ENCODE measurements at regions not wholly inside any gene's neighbourhood (a gene's known extent, or its start where the extent isn't known, plus 50 kb on each side); places are given as distances from the start of the nearest gene placed in this dataset.

DNA sequence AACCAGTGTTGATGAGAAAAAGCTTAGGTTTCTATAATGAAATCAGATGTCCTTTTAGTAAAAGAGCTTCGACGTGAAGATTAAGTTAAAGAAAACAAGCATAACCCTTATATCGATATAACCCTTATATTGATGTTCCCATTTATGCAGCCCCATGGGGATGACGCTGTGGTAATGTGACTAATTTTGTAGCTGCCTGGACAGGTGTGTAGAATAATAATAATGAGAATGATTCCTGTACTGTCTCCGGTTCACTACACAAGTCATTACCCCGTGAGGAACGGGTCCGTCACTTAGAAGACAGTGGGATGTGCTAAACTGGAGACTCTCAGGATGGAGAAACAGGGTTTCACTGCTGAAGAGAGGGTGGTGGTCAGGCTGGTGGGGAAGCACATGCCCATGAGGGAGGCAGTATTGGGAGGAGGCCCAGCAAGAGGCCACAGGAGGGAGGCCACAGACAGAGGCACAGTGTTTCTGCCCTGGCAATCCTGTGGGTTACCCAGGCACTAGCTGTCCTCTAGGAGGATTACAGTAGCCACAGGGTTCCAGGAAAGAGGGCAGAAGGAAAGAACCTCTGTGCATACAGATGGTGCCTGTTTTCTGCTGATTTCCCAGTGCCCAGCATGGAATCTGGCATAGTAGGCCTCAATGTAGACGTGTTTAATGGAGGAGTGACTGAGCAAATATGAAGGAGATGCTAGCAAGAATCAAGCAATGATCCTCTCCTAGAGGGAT is 191.1 kb upstream of the TSC22D2 start:
- TF ChIP-seq POLR2A (IDR thresholded peaks at IDR 0.05) (no peak), POLR2AphosphoS5 (IDR thresholded peaks at IDR 0.05) (no peak)
- TF ChIP-seq, protein P1, sequence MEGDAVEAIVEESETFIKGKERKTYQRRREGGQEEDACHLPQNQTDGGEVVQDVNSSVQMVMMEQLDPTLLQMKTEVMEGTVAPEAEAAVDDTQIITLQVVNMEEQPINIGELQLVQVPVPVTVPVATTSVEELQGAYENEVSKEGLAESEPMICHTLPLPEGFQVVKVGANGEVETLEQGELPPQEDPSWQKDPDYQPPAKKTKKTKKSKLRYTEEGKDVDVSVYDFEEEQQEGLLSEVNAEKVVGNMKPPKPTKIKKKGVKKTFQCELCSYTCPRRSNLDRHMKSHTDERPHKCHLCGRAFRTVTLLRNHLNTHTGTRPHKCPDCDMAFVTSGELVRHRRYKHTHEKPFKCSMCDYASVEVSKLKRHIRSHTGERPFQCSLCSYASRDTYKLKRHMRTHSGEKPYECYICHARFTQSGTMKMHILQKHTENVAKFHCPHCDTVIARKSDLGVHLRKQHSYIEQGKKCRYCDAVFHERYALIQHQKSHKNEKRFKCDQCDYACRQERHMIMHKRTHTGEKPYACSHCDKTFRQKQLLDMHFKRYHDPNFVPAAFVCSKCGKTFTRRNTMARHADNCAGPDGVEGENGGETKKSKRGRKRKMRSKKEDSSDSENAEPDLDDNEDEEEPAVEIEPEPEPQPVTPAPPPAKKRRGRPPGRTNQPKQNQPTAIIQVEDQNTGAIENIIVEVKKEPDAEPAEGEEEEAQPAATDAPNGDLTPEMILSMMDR (IDR thresholded peaks at IDR 0.05) = no peak
